MCF 10A (cell line): ENCODE measurements at regions not wholly inside any gene's neighbourhood (a gene's known extent, or its start where the extent isn't known, plus 50 kb on each side); places are given as distances from the start of the nearest gene placed in this dataset.

Experiments used
- BruUV-seq: library from RNA; stranded (reverse); fragments of 400-500 nt; replicated peaks from 2 replicates; lab custom pipeline; 2021; lab: Mats Ljungman, UMichigan
- CTCF ChIA-PET: fragments of 300-600 bp; sonication (Branson Sonifier 250); formaldehyde crosslinking; extraction: SDS; loops from one replicate; lab custom pipeline; 2021; ENCODE audit warnings: antibody characterized with exemption, inconsistent platforms; lab: Yijun Ruan, JAX
- POLR2A ChIA-PET: fragments of 300-600, 350-650 bp; sonication (Branson Sonifier 250); formaldehyde crosslinking; extraction: SDS; loops from one replicate; lab custom pipeline; 2020; ENCODE audit warnings: antibody characterized with exemption, inconsistent platforms; lab: Yijun Ruan, JAX
- DNase-seq: peaks from one replicate; pipeline ENCODE4 v3.0.0-alpha.2; 2018; ENCODE audit not compliant: unreplicated experiment
- H3K27ac Mint-ChIP-seq: one replicate; pipeline ENCODE4 v1.8.0; 2022; ENCODE audit warnings: mild to moderate bottlenecking, low read depth, mixed read lengths; ENCODE audit not compliant: unreplicated experiment
- H3K27me3 Mint-ChIP-seq: one replicate; pipeline ENCODE4 v1.8.0; 2022; ENCODE audit warnings: mixed read lengths; ENCODE audit not compliant: insufficient read depth, unreplicated experiment
- H3K36me3 Mint-ChIP-seq: one replicate; pipeline ENCODE4 v1.8.0; 2022; ENCODE audit warnings: mild to moderate bottlenecking, moderate library complexity, mixed read lengths; ENCODE audit not compliant: insufficient read depth, unreplicated experiment
- H3K4me1 Mint-ChIP-seq: one replicate; pipeline ENCODE4 v1.8.0; 2022; ENCODE audit warnings: mixed read lengths; ENCODE audit not compliant: insufficient read depth, unreplicated experiment
- H3K4me3 Mint-ChIP-seq: one replicate; pipeline ENCODE4 v1.8.0; 2022; ENCODE audit warnings: mild to moderate bottlenecking, moderate library complexity, mixed read lengths; ENCODE audit not compliant: unreplicated experiment
- H3K9me3 Mint-ChIP-seq: one replicate; pipeline ENCODE4 v1.8.0; 2022; ENCODE audit warnings: mixed read lengths; ENCODE audit not compliant: unreplicated experiment
- intact Hi-C: fragments of 100-400 bp; cut with micrococcal nuclease; formaldehyde crosslinking; loops from 2 replicates; pipeline ENCODE4 v1.14.1; 2022
- TF ChIP-seq, protein P1 (sequence below): fragments of 200-600 bp; IDR thresholded peaks from one replicate; pipeline ENCODE4 v1.8.0; 2022; ENCODE audit warnings: antibody characterized with exemption, mild to moderate bottlenecking; ENCODE audit not compliant: unreplicated experiment

DNA sequence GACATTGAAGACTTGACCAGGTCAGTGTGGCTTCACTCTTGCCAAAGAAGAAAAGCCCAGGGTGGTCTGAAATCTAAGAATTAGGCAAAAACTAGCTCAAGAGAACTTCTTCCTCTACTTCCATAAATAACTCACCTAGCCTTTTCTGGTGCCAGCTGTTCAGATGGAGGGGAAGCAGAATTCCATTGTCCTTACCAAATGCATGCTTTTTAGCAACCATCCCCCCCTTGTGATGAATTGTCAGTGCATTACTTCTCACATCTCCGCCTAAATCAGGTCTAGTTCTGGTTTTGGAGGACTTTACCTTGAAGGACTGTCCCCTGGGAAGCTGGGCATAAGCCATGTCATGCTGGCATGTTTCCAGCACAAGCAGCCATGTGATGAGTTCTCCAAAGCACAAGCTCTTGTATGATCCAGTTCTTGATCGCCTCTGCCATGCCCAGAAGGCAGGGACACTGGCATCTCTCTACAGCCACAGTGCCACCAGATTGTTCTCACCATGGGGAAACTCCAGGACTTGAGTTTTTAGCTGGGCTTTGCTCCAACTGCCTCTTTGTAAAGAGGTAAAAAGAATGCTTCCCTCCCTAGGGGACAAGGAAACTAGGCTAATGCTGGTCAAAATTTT lies 96.4 kb upstream of the IL12A start:
- no TSS peak for BruUV-seq
- H3K36me3 Mint-ChIP-seq, result peaks cover 51% of the 10 kb centered on the region
- H3K9me3 Mint-ChIP-seq, result no peaks in the 10 kb centered on the region
- H3K4me3 Mint-ChIP-seq, result no peak overlapping the region
- CTCF ChIA-PET, result interaction anchor here (0.7 to 21.8 kb wide), 6 partner anchors 9 to 237 kb away, joined by 3 to 721 read pairs (median 6); partner anchors contain the start of gene IL12A
- DNase-seq, result no peak
- intact Hi-C loops, result no loop called here
- H3K4me1 Mint-ChIP-seq, result peaks cover 3% of the 10 kb centered on the region
- peak overlapping the region; percentile 61 for H3K27ac Mint-ChIP-seq
- POLR2A ChIA-PET, result interaction anchor here (0.6 to 0.8 kb wide), 2 partner anchors 15 to 54 kb away, joined by 3 to 4 read pairs; no protein-coding TSS in a partner anchor
- TF ChIP-seq, protein P1, sequence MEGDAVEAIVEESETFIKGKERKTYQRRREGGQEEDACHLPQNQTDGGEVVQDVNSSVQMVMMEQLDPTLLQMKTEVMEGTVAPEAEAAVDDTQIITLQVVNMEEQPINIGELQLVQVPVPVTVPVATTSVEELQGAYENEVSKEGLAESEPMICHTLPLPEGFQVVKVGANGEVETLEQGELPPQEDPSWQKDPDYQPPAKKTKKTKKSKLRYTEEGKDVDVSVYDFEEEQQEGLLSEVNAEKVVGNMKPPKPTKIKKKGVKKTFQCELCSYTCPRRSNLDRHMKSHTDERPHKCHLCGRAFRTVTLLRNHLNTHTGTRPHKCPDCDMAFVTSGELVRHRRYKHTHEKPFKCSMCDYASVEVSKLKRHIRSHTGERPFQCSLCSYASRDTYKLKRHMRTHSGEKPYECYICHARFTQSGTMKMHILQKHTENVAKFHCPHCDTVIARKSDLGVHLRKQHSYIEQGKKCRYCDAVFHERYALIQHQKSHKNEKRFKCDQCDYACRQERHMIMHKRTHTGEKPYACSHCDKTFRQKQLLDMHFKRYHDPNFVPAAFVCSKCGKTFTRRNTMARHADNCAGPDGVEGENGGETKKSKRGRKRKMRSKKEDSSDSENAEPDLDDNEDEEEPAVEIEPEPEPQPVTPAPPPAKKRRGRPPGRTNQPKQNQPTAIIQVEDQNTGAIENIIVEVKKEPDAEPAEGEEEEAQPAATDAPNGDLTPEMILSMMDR, result no peak
- H3K27me3 Mint-ChIP-seq, result no peaks in the 10 kb centered on the region

DNA sequence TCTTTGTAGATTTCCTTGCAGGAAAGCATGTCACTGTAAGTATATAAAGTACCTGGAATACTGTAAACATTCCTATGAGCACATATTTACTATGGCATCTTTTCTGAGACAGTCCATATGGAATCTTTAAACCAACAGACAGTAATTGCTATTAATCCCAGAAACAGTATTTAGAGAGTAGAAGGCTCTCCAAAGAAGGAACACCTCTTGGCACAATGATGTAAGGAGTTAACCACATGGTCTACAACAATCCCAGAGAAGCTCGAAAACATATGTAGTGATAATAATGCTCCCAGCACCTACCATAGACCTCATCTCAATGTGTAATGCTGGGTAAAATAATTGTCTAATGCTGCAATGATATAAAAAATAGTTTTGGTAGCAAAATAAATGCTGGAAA lies 95.8 kb upstream of the IL12A start:
- peak overlapping the region; percentile 61 for H3K27ac Mint-ChIP-seq
- H3K9me3 Mint-ChIP-seq, result no peaks in the 10 kb centered on the region
- no peaks in the 10 kb centered on the region for H3K27me3 Mint-ChIP-seq
- H3K36me3 Mint-ChIP-seq, result peaks cover 56% of the 10 kb centered on the region
- H3K4me1 Mint-ChIP-seq, result peaks cover 6% of the 10 kb centered on the region
- H3K4me3 Mint-ChIP-seq, result no peak overlapping the region
- TF ChIP-seq, protein P1, result no peak
- ChIA-PET POLR2A (interaction anchor here (0.8 kb wide), 1 partner anchor 14 kb away, joined by 3 read pairs; no protein-coding TSS in a partner anchor), CTCF (interaction anchor here (0.5 to 21.8 kb wide), 7 partner anchors 10 to 236 kb away, joined by 3 to 721 read pairs (median 4); no protein-coding TSS in a partner anchor)
- intact Hi-C loops, result no loop called here
- no TSS peak for BruUV-seq
- no peak for DNase-seq

DNA sequence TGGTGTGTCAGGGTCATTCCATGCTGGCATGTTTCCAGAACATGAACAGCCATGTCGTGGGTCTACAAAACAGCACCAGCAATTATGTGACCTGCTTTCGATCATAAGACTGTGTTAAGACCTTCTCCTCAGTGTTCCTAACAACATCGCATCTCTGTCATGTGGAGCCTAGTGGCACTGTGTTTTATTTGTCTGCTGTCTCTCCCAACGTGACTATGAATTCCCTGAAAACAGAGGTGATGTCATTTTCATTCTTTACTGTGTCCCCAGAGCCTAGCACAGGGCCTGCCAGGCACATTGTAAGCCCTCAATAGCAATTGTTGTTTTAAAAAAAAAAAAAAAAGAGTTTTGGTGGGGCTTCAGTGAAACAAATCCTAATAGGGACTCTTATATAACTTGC lies 94.2 kb upstream of the IL12A start:
- Mint-ChIP-seq H3K4me3 (no peak overlapping the region), H3K36me3 (peaks cover 45% of the 10 kb centered on the region), H3K9me3 (no peaks in the 10 kb centered on the region), H3K27me3 (no peaks in the 10 kb centered on the region), H3K4me1 (peaks cover 6% of the 10 kb centered on the region), H3K27ac (no peak overlapping the region)
- intact Hi-C loops, result no loop called here
- DNase-seq, result no peak
- POLR2A ChIA-PET, result interaction anchor here (0.6 kb wide), 1 partner anchor 28 kb away, joined by 3 read pairs; no protein-coding TSS in a partner anchor
- TF ChIP-seq, protein P1, result no peak
- CTCF ChIA-PET, result interaction anchor here (0.6 to 21.8 kb wide), 5 partner anchors 10 to 525 kb away, joined by 3 to 721 read pairs (median 7); partner anchors contain the start of gene IL12A
- no TSS peak for BruUV-seq

DNA sequence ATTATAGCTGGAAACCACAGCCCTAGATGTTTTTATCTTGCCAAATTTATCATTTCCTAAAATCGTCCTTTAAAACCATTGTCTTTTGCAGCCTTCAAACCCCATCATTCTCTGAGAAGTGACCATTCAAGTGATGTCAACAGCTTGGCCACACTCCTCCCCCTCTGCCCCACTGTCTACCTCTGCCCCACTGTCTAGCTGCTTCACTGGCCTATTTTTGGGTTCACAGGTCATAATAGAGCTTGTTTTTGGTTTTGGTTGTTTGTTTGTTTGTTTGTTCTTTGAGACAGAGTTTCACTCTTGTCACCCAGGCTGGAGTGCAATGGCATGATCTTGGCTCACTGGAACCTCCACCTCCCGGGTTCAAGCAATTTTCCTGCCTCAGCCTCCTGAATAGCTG lies 93.2 kb upstream of the IL12A start:
- TF ChIP-seq, protein P1, result no peak
- Mint-ChIP-seq H3K9me3 (no peaks in the 10 kb centered on the region), H3K4me3 (no peak overlapping the region), H3K36me3 (peaks cover 43% of the 10 kb centered on the region), H3K4me1 (peaks cover 6% of the 10 kb centered on the region), H3K27me3 (no peaks in the 10 kb centered on the region), H3K27ac (no peak overlapping the region)
- intact Hi-C loops, result no loop called here
- BruUV-seq, result no TSS peak
- POLR2A ChIA-PET, result interaction anchor here (0.6 to 0.9 kb wide), 2 partner anchors 107 to 129 kb away, joined by 3 read pairs; no protein-coding TSS in a partner anchor
- no peak for DNase-seq
- CTCF ChIA-PET, result interaction anchor here (0.5 to 21.8 kb wide), 9 partner anchors 9 to 635 kb away, joined by 3 to 721 read pairs (median 3); partner anchors contain the start of gene IL12A
